ENCODE measurements at regions not wholly inside any gene's neighbourhood (a gene's known extent, or its start where the extent isn't known, plus 50 kb on each side); places are given as distances from the start of the nearest gene placed in this dataset.
A peak's percentile ranks its signal among the peaks of the same experiment; 100 is the strongest.
"Not testable (repeated sequence)": the region's sequence is repeated elsewhere in the genome, so short reads cannot be mapped to it uniquely, and the experiment has no call there.

GRCh38 chr12:131311764-131312163 is 358.1 kb downstream of the ADGRD1 start:
- no peak for DNase-seq (ENCODE audit: low read depth in 1 of 2, low spot score in 1 of 2)
- in situ Hi-C loops (cut with HindIII; ENCODE audit: low pct_unique_long_range_greater_than_20kb, low sequenced_read_pairs): no loop called here
- no peak for TF ChIP-seq JUND (IDR thresholded peaks at IDR 0.05; ENCODE audit: low read depth)

- DNase-seq (ENCODE audit: low read depth in 1 of 2, low spot score in 1 of 2); in situ Hi-C loops (cut with HindIII; ENCODE audit: low pct_unique_long_range_greater_than_20kb, low sequenced_read_pairs): not testable (repeated sequence)
These were observed 358.7 kb downstream of the ADGRD1 start for GRCh38 chr12:131312382-131312781.

- in situ Hi-C loops (cut with HindIII; ENCODE audit: low pct_unique_long_range_greater_than_20kb, low sequenced_read_pairs): no loop called here
- no peak for TF ChIP-seq JUND (IDR thresholded peaks at IDR 0.05; ENCODE audit: low read depth)
- DNase-seq (ENCODE audit: low read depth in 1 of 2, low spot score in 1 of 2): no peak
These were observed 359.3 kb downstream of the ADGRD1 start for GRCh38 chr12:131312793-131313545.

GRCh38 chr12:131313635-131314034 is 359.9 kb downstream of the ADGRD1 start:
- TF ChIP-seq JUND (IDR thresholded peaks at IDR 0.05; ENCODE audit: low read depth): no peak
- DNase-seq (ENCODE audit: low read depth in 1 of 2, low spot score in 1 of 2): no peak
- in situ Hi-C loops (cut with HindIII; ENCODE audit: low pct_unique_long_range_greater_than_20kb, low sequenced_read_pairs): no loop called here

- in situ Hi-C loops (cut with HindIII; ENCODE audit: low pct_unique_long_range_greater_than_20kb, low sequenced_read_pairs): no loop called here
- DNase-seq (ENCODE audit: low read depth in 1 of 2, low spot score in 1 of 2): no peak
- no peak for TF ChIP-seq JUND (IDR thresholded peaks at IDR 0.05; ENCODE audit: low read depth)
These were observed 360.9 kb downstream of the ADGRD1 start for GRCh38 chr12:131314524-131315090.

- in situ Hi-C loops (cut with HindIII; ENCODE audit: low pct_unique_long_range_greater_than_20kb, low sequenced_read_pairs): no loop called here
- no peak for DNase-seq (ENCODE audit: low read depth in 1 of 2, low spot score in 1 of 2)
- TF ChIP-seq JUND (IDR thresholded peaks at IDR 0.05; ENCODE audit: low read depth): no peak
These were observed 361.9 kb downstream of the ADGRD1 start for GRCh38 chr12:131315601-131316000.

- in situ Hi-C loops (cut with HindIII; ENCODE audit: low pct_unique_long_range_greater_than_20kb, low sequenced_read_pairs): no loop called here
- DNase-seq (ENCODE audit: low read depth in 1 of 2, low spot score in 1 of 2): no peak
- no peak for TF ChIP-seq JUND (IDR thresholded peaks at IDR 0.05; ENCODE audit: low read depth)
These were observed 362.7 kb downstream of the ADGRD1 start for GRCh38 chr12:131316388-131316787.

GRCh38 chr12:131318045-131318685 is 364.5 kb downstream of the ADGRD1 start:
- no peak for DNase-seq (ENCODE audit: low read depth in 1 of 2, low spot score in 1 of 2)
- no peak for TF ChIP-seq JUND (IDR thresholded peaks at IDR 0.05; ENCODE audit: low read depth)
- in situ Hi-C loops (cut with HindIII; ENCODE audit: low pct_unique_long_range_greater_than_20kb, low sequenced_read_pairs): no loop called here

- in situ Hi-C loops (cut with HindIII; ENCODE audit: low pct_unique_long_range_greater_than_20kb, low sequenced_read_pairs): no loop called here
- peak in 1 of 2 experiments; percentile 15 for DNase-seq (ENCODE audit: low read depth in 1 of 2, low spot score in 1 of 2)
- no peak for TF ChIP-seq JUND (IDR thresholded peaks at IDR 0.05; ENCODE audit: low read depth)
These were observed 368.3 kb downstream of the ADGRD1 start for GRCh38 chr12:131321988-131322387.

- DNase-seq (ENCODE audit: low read depth in 1 of 2, low spot score in 1 of 2); in situ Hi-C loops (cut with HindIII; ENCODE audit: low pct_unique_long_range_greater_than_20kb, low sequenced_read_pairs): not testable (repeated sequence)
These were observed 368.8 kb downstream of the ADGRD1 start for GRCh38 chr12:131322460-131322859.

- TF ChIP-seq JUND (IDR thresholded peaks at IDR 0.05; ENCODE audit: low read depth): no peak
- in situ Hi-C loops (cut with HindIII; ENCODE audit: low pct_unique_long_range_greater_than_20kb, low sequenced_read_pairs): no loop called here
- DNase-seq (ENCODE audit: low read depth in 1 of 2, low spot score in 1 of 2): no peak
These were observed 370.2 kb downstream of the ADGRD1 start for GRCh38 chr12:131323879-131324278.

GRCh38 chr12:131327521-131328488 is 374.1 kb downstream of the ADGRD1 start:
- in situ Hi-C loops (cut with HindIII; ENCODE audit: low pct_unique_long_range_greater_than_20kb, low sequenced_read_pairs): no loop called here
- DNase-seq (ENCODE audit: low read depth in 1 of 2, low spot score in 1 of 2): peak in 1 of 2 experiments; percentile 15
- TF ChIP-seq JUND (IDR thresholded peaks at IDR 0.05; ENCODE audit: low read depth): no peak

GRCh38 chr12:131328861-131329845 is 375.4 kb downstream of the ADGRD1 start:
- in situ Hi-C loops (cut with HindIII; ENCODE audit: low pct_unique_long_range_greater_than_20kb, low sequenced_read_pairs); DNase-seq (ENCODE audit: low read depth in 1 of 2, low spot score in 1 of 2): not testable (repeated sequence)

Data from T47D (cell line).